Hepatocyte (in vitro differentiated cells): ENCODE measurements at regions not wholly inside any gene's neighbourhood (a gene's known extent, or its start where the extent isn't known, plus 50 kb on each side); places are given as distances from the start of the nearest gene placed in this dataset.

ENCODE experiments used
- EZH2 ChIP-seq: fragments of 200-600 bp; sonication (generic); IDR thresholded peaks from 2 replicates; pipeline ENCODE4 v1.6.1; 2016; ENCODE audit warnings: antibody characterized with exemption, mild to moderate bottlenecking, borderline replicate concordance
- EZH2phosphoT487 ChIP-seq: fragments of 200-600 bp; sonication (generic); IDR thresholded peaks from one replicate; pipeline ENCODE4 v1.6.1; 2018; ENCODE audit warnings: antibody characterized with exemption, mild to moderate bottlenecking, low read depth, moderate library complexity; ENCODE audit not compliant: unreplicated experiment, severe bottlenecking
- TF ChIP-seq, protein P1 (sequence below): fragments of 200-600 bp; sonication (generic); IDR thresholded peaks from 2 replicates; pipeline ENCODE4 v1.5.1; 2016; ENCODE audit warnings: antibody characterized with exemption, mild to moderate bottlenecking; ENCODE audit not compliant: poor library complexity

DNA sequence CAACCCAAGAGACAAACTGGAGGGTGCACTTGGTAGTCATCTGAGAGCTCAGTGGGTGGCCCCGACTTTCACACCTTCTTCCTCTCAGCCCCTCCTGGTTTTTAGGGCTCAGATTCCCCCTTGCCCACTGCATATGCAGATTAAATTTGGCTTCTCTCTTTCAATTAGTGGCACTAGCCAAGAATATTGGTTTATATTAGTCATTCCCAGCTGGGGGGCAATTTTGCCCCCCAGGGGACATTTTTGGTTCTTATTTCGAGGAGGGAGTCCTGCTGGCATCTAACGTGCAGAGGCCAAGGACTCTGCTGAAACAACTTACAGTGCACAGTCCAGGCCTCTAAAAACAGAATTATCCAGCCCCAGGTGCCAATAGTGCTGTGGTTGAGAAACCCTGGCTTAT is 216.0 kb downstream of the RPS24 start:
- TF ChIP-seq, protein P1, sequence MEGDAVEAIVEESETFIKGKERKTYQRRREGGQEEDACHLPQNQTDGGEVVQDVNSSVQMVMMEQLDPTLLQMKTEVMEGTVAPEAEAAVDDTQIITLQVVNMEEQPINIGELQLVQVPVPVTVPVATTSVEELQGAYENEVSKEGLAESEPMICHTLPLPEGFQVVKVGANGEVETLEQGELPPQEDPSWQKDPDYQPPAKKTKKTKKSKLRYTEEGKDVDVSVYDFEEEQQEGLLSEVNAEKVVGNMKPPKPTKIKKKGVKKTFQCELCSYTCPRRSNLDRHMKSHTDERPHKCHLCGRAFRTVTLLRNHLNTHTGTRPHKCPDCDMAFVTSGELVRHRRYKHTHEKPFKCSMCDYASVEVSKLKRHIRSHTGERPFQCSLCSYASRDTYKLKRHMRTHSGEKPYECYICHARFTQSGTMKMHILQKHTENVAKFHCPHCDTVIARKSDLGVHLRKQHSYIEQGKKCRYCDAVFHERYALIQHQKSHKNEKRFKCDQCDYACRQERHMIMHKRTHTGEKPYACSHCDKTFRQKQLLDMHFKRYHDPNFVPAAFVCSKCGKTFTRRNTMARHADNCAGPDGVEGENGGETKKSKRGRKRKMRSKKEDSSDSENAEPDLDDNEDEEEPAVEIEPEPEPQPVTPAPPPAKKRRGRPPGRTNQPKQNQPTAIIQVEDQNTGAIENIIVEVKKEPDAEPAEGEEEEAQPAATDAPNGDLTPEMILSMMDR, result no peak
- TF ChIP-seq EZH2, result no peak
- TF ChIP-seq EZH2phosphoT487, result no peak
